Neural progenitor cell (in vitro differentiated cells): ENCODE measurements at regions not wholly inside any gene's neighbourhood (a gene's known extent, or its start where the extent isn't known, plus 50 kb on each side); places are given as distances from the start of the nearest gene placed in this dataset.

Experiments
- EZH2 ChIP-seq: fragments of 200-600 bp; sonication (generic); IDR thresholded peaks from 2 replicates; pipeline ENCODE4 v1.6.1; 2017; ENCODE audit warnings: antibody characterized with exemption, mild to moderate bottlenecking, moderate library complexity
- TF ChIP-seq, protein P1 (sequence below): fragments of 200-600 bp; sonication (generic); IDR thresholded peaks from 2 replicates; pipeline ENCODE4 v1.5.1; 2017; ENCODE audit warnings: antibody characterized with exemption, mild to moderate bottlenecking

DNA sequence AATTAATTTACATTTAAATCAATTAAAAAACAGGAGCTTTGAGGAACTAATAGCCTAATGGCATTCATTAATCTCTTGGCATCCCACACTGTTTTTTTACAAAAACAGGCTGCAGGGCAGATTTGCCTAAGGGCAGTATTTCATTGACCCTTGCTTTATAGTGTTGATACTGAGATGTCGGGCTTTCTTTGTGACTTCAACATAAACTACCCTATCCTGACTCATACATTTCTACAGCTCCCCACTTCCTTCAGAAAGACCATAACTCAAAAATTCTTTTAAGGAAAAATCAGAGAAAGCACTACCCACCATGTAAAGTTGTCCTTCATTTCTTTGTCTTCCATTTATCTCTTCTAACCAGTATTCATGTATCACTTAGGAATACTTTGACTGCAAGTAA is 92.2 kb upstream of the NT5E start:
- TF ChIP-seq EZH2, result no peak
- TF ChIP-seq, protein P1, sequence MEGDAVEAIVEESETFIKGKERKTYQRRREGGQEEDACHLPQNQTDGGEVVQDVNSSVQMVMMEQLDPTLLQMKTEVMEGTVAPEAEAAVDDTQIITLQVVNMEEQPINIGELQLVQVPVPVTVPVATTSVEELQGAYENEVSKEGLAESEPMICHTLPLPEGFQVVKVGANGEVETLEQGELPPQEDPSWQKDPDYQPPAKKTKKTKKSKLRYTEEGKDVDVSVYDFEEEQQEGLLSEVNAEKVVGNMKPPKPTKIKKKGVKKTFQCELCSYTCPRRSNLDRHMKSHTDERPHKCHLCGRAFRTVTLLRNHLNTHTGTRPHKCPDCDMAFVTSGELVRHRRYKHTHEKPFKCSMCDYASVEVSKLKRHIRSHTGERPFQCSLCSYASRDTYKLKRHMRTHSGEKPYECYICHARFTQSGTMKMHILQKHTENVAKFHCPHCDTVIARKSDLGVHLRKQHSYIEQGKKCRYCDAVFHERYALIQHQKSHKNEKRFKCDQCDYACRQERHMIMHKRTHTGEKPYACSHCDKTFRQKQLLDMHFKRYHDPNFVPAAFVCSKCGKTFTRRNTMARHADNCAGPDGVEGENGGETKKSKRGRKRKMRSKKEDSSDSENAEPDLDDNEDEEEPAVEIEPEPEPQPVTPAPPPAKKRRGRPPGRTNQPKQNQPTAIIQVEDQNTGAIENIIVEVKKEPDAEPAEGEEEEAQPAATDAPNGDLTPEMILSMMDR, result no peak
